HEK293 (cell line): ENCODE measurements at regions not wholly inside any gene's neighbourhood (a gene's known extent, or its start where the extent isn't known, plus 50 kb on each side); places are given as distances from the start of the nearest gene placed in this dataset.

ENCODE experiments used
- KLF16 ChIP-seq: fragments of 450-650 bp; formaldehyde crosslinking; IDR thresholded peaks from 2 replicates; pipeline ENCODE4 v1.5.1; 2017; ENCODE audit warnings: missing biosample characterization, missing genetic modification characterization
- KLF7 ChIP-seq: fragments of 450-650 bp; formaldehyde crosslinking; IDR thresholded peaks from 2 replicates; pipeline ENCODE4 v1.5.1; 2016; ENCODE audit warnings: missing biosample characterization, missing genetic modification characterization, borderline replicate concordance
- MZF1 ChIP-seq: fragments of 450-650 bp; formaldehyde crosslinking; IDR thresholded peaks from 2 replicates; pipeline ENCODE4 v1.5.1; 2017; ENCODE audit warnings: missing biosample characterization, missing genetic modification characterization, borderline replicate concordance
- PRDM1 ChIP-seq: fragments of 450-650 bp; formaldehyde crosslinking; IDR thresholded peaks from 2 replicates; pipeline ENCODE4; 2016; ENCODE audit warnings: missing biosample characterization, missing genetic modification characterization
- REST ChIP-seq: fragments of 450-650 bp; formaldehyde crosslinking; IDR thresholded peaks from 2 replicates; pipeline ENCODE4 v1.5.1; 2016; ENCODE audit warnings: missing biosample characterization, missing genetic modification characterization
- ZNF114 ChIP-seq: fragments of 450-650 bp; formaldehyde crosslinking; IDR thresholded peaks from 2 replicates; pipeline ENCODE4 v1.5.0; 2017; ENCODE audit warnings: missing biosample characterization, missing genetic modification characterization
- ZNF18 ChIP-seq: fragments of 450-650 bp; formaldehyde crosslinking; IDR thresholded peaks from 2 replicates; pipeline ENCODE4 v1.5.1; 2016; ENCODE audit warnings: missing biosample characterization, missing genetic modification characterization
- ZNF274 ChIP-seq, 2 experiments: fragments of 200-500 bp in 1 of 2; fragments of 450-650 bp in 1 of 2; sonication (Bioruptor generic) in 1 of 2; formaldehyde crosslinking in 1 of 2; IDR thresholded peaks; 2 replicates each; pipeline versions ENCODE4 v1.5.1 to v1.6.1; 2014 to 2016; ENCODE audit warnings: borderline replicate concordance in 1 of 2, inconsistent platforms in 1 of 2, low read length in 1 of 2, missing biosample characterization in 1 of 2, missing genetic modification characterization in 1 of 2
- ZNF280D ChIP-seq: fragments of 450-650 bp; formaldehyde crosslinking; IDR thresholded peaks from 2 replicates; pipeline ENCODE4 v1.5.1; 2016; ENCODE audit warnings: missing biosample characterization, missing genetic modification characterization
- ZNF311 ChIP-seq: fragments of 450-650 bp; formaldehyde crosslinking; IDR thresholded peaks from 2 replicates; pipeline ENCODE4 v1.5.1; 2017; ENCODE audit warnings: missing biosample characterization, missing genetic modification characterization, borderline replicate concordance
- TF ChIP-seq, protein P1 (sequence below): fragments of 450-650 bp; formaldehyde crosslinking; IDR thresholded peaks from 2 replicates; pipeline ENCODE4 v1.5.1; 2016; ENCODE audit warnings: missing biosample characterization, missing genetic modification characterization
- TF ChIP-seq, protein P2 (sequence below): fragments of 450-650 bp; formaldehyde crosslinking; IDR thresholded peaks from 2 replicates; pipeline ENCODE4 v1.5.1; 2016; ENCODE audit warnings: missing biosample characterization, missing genetic modification characterization
- TF ChIP-seq, protein P3 (sequence below): fragments of 450-650 bp; formaldehyde crosslinking; IDR thresholded peaks from 2 replicates; pipeline ENCODE4 v1.5.1; 2016; ENCODE audit warnings: missing biosample characterization, missing genetic modification characterization, low read depth

DNA sequence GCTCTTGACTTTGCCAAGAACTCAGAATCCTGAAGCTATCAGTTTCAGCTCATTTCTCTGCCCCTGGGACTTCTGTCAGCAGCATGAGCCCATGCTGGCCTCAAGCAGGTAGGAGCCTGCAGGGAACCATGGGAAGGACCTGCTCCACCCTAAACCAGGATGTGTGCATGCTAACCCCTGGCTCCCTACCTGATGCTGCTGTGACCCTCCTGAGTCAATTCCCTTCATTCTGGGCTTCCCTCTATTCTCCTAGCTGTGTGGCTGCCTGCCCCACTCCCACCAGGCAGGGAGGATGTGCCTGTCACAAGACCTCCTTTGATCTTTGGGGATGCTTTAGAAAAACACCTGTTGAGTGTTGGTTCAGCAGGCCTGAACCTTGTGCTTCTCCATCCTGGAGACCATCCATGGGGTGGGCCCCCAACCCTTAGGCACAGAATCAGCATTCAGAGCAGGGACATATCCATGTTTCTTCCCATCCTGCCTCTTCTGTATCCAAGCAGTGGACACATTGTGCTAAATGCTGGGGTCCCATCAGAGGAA is 117.1 kb upstream of the CCL21 start:
- TF ChIP-seq, protein P1, sequence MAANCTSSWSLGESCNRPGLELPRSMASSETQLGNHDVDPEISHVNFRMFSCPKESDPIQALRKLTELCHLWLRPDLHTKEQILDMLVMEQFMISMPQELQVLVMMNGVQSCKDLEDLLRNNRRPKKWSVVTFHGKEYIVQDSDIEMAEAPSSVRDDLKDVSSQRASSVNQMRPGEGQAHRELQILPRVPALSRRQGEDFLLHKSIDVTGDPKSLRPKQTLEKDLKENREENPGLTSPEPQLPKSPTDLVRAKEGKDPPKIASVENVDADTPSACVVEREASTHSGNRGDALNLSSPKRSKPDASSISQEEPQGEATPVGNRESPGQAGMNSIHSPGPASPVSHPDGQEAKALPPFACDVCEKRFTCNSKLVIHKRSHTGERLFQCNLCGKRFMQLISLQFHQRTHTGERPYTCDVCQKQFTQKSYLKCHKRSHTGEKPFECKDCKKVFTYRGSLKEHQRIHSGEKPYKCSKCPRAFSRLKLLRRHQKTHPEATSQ (tag by site-specific recombination): no peak
- TF ChIP-seq, protein P2, sequence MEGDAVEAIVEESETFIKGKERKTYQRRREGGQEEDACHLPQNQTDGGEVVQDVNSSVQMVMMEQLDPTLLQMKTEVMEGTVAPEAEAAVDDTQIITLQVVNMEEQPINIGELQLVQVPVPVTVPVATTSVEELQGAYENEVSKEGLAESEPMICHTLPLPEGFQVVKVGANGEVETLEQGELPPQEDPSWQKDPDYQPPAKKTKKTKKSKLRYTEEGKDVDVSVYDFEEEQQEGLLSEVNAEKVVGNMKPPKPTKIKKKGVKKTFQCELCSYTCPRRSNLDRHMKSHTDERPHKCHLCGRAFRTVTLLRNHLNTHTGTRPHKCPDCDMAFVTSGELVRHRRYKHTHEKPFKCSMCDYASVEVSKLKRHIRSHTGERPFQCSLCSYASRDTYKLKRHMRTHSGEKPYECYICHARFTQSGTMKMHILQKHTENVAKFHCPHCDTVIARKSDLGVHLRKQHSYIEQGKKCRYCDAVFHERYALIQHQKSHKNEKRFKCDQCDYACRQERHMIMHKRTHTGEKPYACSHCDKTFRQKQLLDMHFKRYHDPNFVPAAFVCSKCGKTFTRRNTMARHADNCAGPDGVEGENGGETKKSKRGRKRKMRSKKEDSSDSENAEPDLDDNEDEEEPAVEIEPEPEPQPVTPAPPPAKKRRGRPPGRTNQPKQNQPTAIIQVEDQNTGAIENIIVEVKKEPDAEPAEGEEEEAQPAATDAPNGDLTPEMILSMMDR: no peak
- TF ChIP-seq ZNF311 (tag by site-specific recombination): no peak
- TF ChIP-seq ZNF274 (IDR thresholded peaks at IDR 0.05; ENCODE audit: low read length): no peak
- no peak for TF ChIP-seq ZNF274 (tag by site-specific recombination; IDR thresholded peaks at IDR 0.05; ENCODE audit: borderline replicate concordance)
- no peak for TF ChIP-seq KLF16
- TF ChIP-seq PRDM1 (tag by site-specific recombination): no peak
- TF ChIP-seq, protein P3, sequence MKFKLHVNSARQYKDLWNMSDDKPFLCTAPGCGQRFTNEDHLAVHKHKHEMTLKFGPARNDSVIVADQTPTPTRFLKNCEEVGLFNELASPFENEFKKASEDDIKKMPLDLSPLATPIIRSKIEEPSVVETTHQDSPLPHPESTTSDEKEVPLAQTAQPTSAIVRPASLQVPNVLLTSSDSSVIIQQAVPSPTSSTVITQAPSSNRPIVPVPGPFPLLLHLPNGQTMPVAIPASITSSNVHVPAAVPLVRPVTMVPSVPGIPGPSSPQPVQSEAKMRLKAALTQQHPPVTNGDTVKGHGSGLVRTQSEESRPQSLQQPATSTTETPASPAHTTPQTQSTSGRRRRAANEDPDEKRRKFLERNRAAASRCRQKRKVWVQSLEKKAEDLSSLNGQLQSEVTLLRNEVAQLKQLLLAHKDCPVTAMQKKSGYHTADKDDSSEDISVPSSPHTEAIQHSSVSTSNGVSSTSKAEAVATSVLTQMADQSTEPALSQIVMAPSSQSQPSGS: no peak
- no peak for TF ChIP-seq REST
- no peak for TF ChIP-seq ZNF18 (tag by site-specific recombination)
- no peak for TF ChIP-seq MZF1 (tag by site-specific recombination)
- TF ChIP-seq ZNF280D (tag by site-specific recombination): no peak
- no peak for TF ChIP-seq KLF7 (tag by site-specific recombination)
- TF ChIP-seq ZNF114 (tag by site-specific recombination): no peak
